GM11168 (cell line): ENCODE measurements at regions not wholly inside any gene's neighbourhood (a gene's known extent, or its start where the extent isn't known, plus 50 kb on each side); places are given as distances from the start of the nearest gene placed in this dataset.
"Not testable (repeated sequence)": the region's sequence is repeated elsewhere in the genome, so short reads cannot be mapped to it uniquely, and the experiment has no call there.

Source experiments
- in situ Hi-C: fragments of 300-500 bp; cut with MboI; formaldehyde crosslinking; loops from one replicate; pipeline ENCODE4 v1.12.0; 2022; ENCODE audit warnings: low sequenced_read_pairs; ENCODE audit not compliant: unreplicated experiment

DNA sequence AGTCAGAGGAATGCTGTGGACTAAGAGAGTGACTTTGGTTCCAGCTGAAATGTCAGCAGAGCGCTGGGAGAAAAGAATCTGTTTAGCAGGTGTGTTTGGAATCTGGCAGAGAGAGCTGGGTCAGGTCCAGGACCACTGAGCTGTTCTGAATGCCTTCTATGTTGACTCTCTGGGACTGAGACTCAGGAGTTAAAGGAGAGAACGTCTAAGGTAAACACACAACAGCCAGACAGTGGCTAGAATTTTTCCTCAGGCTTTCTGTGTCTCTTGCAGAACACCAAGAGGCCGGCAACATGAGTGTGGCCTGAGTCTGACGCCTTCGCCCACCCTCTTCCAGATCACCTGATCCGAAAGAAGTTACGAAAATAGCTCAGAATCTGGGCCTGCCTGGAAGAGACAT, 107.2 kb upstream of the ZNF462 start:
- in situ Hi-C loops: no loop called here

DNA sequence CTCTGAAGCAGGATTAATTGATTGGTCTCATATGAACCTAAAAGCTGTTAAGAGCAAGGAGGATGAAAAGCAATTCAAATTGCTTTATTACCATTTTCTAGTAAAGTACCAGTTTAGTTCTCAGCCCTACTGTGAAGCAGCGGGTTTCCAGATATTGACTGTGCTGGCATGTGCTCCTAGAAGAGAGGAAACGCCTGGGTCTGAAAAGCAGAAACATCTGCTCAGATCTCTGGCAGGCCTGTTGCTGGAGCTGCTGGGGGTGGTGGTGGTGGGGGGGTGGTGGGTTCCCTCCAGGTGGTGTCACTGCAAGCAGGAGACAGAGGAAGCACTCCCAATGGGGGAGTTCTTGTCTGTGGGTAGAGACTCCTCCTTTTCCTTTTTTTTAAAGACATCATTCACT, 105.5 kb upstream of the ZNF462 start:
- in situ Hi-C loops: no loop called here

DNA sequence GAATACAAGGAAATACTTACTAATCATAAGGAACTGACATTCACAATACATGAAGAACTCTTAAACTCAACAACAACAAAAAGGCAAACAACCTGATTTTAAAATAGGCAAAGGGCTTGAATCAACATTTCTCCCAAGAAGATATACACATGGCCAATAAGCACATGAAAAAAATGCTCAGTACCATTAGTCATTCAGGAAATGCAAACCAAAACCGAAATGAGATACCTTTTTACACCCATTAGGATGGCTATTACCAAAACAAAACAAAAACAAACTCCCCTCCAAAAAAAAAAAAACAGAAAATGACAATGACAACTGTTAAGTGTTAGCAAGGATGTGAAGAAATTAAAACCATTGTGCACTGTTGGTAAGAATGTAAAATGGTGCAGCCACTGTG, 104.1 kb upstream of the ZNF462 start:
- in situ Hi-C loops: no loop called here

DNA sequence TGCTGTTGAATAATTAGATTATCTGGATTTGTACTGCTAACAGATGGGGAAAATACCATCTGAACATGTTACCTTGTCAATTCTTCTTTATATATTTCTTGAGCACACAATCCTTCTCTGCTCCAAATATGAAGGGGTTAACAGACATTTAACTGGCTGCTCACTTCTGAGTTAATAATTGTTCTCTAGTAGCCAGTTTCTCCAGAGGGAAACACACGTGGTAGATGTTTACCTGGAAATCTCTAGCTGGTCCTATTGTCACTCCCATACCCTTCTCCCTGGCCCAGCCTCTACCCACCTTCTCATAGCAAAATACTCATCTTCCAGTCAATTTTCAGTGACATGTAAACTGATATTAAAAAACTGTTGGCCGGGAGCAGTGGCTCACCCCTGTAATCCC, 101.5 kb upstream of the ZNF462 start:
- in situ Hi-C loops: no loop called here

- in situ Hi-C loops: no loop called here
These were observed 96.3 kb upstream of the ZNF462 start for GRCh38 chr9:106766616-106767015.

DNA sequence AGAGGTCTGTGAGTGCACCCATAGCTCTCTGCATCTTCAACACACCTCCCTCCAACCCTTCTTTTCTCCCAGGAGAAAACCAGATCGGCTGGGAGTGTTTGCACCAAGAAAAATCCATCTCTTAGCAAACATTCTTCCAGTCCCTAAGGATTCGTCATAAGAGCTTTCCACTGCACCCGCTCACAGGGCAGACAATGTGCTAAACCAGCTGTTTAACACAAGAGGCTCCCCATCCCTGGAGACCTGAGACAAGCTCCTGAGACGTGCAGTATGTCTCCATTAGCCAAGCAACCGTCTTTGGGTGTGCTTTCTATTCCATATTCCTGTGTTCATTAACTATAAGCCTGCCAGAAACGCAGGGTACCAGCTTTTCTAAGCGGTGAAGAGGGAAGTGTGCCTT, 93.6 kb upstream of the ZNF462 start:
- in situ Hi-C loops: no loop called here

DNA sequence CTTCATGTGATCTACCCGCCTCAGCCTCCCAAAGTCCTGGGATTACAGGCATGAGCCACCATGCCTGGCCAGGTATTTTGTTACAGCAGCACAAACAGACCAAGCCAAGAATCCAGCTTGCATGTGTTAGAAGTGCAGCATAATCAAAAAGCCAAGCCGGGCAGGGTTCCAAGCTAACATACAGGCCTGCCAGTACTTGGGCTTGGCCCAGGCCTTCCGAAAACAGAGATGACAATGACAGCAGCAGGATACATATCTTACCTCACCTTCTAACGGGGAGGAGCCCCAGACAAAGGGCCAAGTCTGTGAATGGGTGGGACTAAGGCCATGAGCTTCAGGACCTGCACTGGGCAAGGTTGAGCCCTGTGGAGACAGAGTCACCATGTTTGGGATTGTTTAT, 91.4 kb upstream of the ZNF462 start:
- in situ Hi-C loops: no loop called here

DNA sequence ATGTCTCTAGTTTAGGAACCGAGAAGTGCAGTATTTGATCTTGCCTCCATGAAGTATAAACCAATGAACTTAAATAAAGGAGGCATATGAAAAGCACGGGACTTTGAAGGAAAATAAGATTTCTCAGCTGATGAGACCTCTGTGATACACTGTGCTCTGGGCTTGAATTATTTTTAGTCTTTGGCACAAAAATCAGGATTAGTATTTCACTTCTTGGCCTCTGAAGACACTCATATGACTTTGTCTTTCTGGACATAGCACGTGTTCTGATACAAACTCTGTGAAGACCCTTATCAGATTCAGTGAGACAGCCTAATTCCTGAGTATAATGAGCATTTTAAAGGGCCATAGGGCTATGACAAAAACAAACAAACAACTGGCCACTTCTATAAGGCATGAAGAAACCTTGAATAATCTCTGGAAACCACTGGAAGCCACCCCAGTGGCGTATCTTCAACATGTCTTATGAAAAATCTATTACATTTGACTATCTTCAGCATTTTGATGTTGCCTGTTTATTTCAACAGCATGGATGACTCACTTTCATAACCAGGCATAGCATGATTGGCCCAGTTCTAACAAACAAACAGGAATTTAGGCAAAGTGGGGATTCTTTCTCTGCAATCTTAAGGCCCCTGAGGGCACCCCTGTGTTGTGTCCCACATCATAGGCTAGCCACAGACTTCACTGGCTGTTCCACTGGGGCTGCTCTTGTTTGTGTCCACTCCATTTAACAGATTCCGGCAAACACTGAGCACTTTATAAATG, 90.3 kb upstream of the ZNF462 start:
- in situ Hi-C loops: no loop called here

DNA sequence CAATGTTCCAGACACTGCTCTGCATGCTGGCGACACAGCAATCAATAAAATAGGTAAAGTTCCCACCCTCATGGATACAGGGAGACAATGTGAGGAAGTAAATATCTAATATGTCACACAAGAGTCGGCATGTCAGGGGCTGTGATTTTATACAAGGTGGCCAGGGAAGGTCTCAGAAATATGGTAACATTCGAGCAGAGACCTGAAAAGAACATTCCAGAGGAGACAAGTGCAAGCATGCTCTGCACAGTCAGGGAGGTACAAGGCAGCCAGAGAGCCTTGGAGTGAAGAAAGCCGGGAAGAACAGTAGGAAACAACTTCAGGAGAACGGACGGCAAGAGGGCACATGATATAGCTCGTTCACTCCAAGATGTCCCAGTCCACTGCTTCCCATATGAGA, 89.2 kb upstream of the ZNF462 start:
- in situ Hi-C loops: no loop called here

GRCh38 chr9:106775960-106776359, 87.0 kb upstream of the ZNF462 start:
- in situ Hi-C loops: no loop called here

DNA sequence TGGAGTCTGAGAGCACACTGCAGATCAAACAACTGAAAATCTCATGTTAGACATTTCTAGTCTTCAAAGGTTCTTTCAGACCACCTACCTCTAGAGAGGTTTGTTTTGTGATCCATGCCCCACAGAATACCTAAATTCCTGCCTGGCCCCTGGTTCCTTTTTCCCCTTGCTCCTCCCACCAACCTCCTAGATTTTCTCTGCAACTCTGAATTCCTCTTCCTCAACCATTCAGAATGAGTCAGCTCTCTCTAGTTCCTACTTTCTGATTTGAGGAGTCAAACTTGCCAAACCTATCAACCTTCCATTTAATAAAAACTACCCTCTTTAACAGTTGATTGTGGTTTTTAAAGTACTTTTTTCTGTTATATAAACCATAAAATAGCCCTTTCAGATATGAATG, 83.2 kb upstream of the ZNF462 start:
- in situ Hi-C loops: no loop called here

- in situ Hi-C loops: no loop called here
These were observed 79.8 kb upstream of the ZNF462 start for GRCh38 chr9:106783121-106783520.

DNA sequence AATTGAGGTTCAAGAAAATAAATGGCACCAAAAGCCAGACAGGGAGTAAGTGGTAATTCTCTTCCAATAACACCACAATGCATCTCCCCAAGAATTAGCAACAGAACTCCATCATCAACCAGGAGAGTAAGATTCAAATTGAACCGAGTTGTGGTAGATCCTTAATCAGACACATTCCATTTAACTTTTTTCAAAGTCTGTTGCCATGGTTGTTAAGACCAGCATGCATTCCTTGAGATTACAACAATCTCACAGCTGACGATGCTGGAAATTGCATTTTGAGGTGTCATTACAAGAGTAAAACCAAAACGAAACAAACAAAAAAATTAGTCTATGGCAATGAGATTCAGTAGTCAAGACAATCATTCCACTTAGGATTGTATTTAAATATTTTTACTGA, 78.9 kb upstream of the ZNF462 start:
- in situ Hi-C loops: no loop called here

DNA sequence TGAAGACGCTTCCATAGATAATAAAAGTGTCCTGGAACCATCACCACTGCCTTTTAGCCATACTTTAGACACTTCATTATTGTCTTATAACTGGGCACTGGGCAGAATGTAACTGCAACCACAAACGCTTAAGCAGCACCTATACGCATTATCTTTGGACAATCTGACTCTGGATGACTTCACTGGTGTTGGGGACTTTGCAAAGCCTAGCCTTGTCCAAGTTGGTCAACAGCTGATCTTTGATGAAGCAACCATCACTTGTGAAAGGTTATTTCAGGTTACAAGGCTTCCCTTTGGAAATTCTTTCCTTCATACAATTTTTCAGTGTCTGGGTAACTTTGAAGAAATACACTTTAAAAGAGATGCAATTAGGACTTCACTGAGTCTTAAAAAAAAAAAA, 77.8 kb upstream of the ZNF462 start:
- in situ Hi-C loops: no loop called here

GRCh38 chr9:106788021-106788420, 74.9 kb upstream of the ZNF462 start:
- in situ Hi-C loops: not testable (repeated sequence)

GRCh38 chr9:106795031-106795430, 67.9 kb upstream of the ZNF462 start:
- in situ Hi-C loops: no loop called here

GRCh38 chr9:106796771-106797170, 66.2 kb upstream of the ZNF462 start:
- in situ Hi-C loops: no loop called here

- in situ Hi-C loops: no loop called here
These were observed 65.7 kb upstream of the ZNF462 start for GRCh38 chr9:106797299-106797698.

DNA sequence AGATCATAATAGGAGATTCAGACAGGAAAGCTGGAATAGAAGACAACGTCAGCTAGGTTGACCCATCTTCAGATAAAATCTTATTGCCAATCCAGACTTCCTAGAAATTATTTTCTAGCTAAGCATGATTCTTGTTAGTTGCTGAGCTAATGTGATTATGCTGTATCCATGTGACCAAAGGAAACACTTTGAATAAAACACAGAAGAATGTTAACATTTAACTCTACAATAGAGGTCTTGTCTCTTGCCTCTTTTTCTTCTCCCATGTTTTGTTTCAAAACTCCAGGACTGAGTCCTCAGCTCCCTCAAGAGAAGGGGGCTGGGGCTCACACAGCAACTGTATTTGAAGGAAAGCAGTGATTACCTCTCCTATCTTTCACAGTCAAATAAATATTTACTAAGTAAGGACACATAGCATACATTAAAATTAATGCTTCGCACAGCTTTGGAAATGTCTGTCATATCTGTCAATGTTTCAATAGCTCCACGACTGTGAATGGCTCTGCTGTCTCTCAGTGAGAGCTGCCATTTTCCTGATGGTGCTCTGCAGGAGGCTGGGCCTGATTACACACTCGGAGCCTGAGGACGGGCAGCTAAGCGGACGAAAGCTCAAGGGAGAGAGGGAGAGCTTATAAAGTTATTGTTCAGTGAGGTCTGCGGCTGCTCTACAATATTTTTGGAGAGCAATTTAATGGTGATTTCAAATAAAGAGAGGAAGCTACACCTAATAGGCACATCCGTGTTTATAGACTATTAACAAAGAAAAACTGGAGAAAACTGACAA, 64.8 kb upstream of the ZNF462 start:
- in situ Hi-C loops: no loop called here

DNA sequence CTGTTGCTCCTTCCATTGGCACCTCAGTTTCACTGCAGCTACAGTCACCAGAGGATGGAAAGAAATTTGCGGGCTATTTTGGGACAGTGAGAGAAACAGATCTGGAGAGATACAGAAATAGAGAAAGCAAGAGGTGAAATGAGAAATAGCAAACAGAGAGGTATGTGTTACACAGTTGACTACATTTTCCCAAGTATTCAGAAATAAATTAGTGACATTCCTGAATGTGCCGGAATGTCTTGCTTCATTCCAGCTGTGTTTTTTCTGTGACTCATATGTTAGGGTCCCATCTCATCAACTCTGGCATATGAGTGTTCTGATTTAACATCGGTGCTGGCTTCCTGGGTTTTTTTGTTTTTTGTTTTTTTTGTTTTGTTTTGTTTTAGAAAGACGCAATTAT, 63.8 kb upstream of the ZNF462 start:
- in situ Hi-C loops: no loop called here

DNA sequence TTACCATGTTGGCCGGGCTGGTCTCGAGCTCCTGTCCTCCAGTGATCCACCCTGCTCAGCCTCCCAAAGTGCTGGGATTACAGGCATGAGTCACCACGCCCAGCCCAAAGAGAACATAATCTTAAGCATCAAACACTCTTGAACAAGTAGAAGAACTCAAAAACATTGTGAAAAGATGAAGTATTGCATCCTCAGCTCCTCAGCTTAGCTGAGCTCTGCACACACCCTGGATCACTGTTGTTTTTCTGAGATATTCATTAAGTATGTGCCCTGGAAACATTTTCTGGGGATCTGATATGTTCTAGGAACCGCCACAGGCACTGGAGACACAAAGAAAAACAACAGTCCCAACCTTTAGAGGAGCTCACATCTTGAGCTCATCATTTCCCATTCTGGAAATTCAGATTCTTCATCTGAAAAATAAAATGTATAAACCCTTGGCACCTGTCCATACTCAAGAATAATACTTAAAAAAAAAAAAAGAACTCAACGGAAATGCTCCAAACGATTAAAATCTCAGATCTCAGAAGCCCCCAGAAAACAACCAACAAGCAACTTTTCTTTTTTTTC, 62.2 kb upstream of the ZNF462 start:
- in situ Hi-C loops: no loop called here

DNA sequence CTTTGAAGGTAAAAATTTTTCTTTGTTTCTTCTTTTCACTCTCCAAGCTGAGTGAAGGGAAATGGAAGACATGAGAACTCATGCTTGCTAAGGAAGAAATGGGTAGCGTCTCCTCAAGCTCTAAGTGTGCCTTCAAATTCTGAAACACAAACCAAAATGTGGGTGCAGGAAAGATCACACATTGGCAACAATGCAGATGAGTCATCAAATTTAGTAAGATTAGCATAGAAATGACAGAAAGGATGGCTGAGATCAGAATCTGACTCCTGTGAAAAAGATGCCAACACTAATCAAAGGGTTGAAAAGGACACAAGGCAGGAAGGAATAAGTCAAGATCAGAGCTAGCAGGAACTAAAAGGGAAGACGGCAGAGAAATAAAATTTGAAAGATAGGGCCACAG, 61.1 kb upstream of the ZNF462 start:
- in situ Hi-C loops: no loop called here
